ENCODE measurements at regions not wholly inside any gene's neighbourhood (a gene's known extent, or its start where the extent isn't known, plus 50 kb on each side); places are given as distances from the start of the nearest gene placed in this dataset.

- TF ChIP-seq EZH2phosphoT487 (IDR thresholded peaks at IDR 0.05; ENCODE audit: insufficient read depth, low read depth) = no peak
- no peak for TF ChIP-seq EZH2 (IDR thresholded peaks at IDR 0.05; ENCODE audit: insufficient read depth, poor library complexity, severe bottlenecking)
Measured at GRCh38 chr1:56200896-56201295, 378.5 kb downstream of the PLPP3 start.
